ENCODE measurements at regions not wholly inside any gene's neighbourhood (a gene's known extent, or its start where the extent isn't known, plus 50 kb on each side); places are given as distances from the start of the nearest gene placed in this dataset.
"Not testable (repeated sequence)": the region's sequence is repeated elsewhere in the genome, so short reads cannot be mapped to it uniquely, and the experiment has no call there.

- no peak for DNase-seq (ENCODE audit: low read depth in 2 of 2, low spot score in 1 of 2)
Measured at GRCh38 chr15:24733659-24734058, 58.1 kb downstream of the NPAP1 start.

DNA sequence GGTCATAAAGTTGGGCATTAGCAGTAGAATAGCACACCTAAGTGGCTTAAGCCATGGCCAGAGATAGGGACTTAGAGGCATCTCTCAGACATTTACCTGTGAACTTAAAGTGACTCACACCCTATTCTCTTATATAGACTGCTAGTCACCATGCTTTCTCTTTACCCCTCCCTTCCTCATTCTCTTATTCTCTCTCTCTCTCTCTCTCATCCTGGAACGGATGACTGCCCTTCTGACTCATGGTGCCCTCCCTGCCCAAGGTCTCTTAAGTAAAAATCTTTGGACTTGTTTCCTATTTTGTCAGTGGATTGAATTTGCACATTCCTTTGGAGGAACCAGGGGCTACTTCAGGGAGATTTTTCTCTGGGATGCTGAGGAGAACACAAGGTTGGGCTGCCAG is 58.8 kb downstream of the NPAP1 start:
- DNase-seq (ENCODE audit: low read depth in 2 of 2, low spot score in 1 of 2): no peak

- no peak for DNase-seq (ENCODE audit: low read depth in 2 of 2, low spot score in 1 of 2)
Measured at GRCh38 chr15:24745290-24745689, 69.7 kb downstream of the NPAP1 start.

- DNase-seq (ENCODE audit: low read depth in 2 of 2, low spot score in 1 of 2): no peak
Measured at GRCh38 chr15:24746094-24746493, 70.5 kb downstream of the NPAP1 start.

- DNase-seq (ENCODE audit: low read depth in 2 of 2, low spot score in 1 of 2): no peak
Measured at GRCh38 chr15:24747376-24747775, 71.8 kb downstream of the NPAP1 start.

GRCh38 chr15:24748812-24749439 is 73.4 kb downstream of the NPAP1 start:
- no peak for DNase-seq (ENCODE audit: low read depth in 2 of 2, low spot score in 1 of 2)

DNA sequence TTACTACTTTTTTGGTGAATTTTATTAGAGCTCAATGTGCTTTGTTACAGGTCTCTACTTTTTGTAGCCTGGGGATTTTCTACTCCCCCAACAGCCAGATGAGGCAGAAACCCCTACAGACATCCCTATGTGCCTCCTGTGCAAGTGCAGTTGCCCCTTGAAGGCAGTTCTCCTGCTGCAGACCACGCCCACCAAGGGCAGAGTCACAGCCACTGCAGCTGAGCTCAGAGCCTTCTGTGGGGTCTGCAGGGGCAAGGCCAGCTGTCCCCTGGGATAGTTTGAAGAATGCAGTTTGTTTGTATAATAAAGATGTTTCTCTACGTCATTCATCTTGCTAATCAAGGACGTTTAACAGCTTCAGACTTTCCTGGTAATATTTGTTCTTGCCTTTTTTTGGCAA is 76.8 kb downstream of the NPAP1 start:
- no peak for DNase-seq (ENCODE audit: low read depth in 2 of 2, low spot score in 1 of 2)

DNA sequence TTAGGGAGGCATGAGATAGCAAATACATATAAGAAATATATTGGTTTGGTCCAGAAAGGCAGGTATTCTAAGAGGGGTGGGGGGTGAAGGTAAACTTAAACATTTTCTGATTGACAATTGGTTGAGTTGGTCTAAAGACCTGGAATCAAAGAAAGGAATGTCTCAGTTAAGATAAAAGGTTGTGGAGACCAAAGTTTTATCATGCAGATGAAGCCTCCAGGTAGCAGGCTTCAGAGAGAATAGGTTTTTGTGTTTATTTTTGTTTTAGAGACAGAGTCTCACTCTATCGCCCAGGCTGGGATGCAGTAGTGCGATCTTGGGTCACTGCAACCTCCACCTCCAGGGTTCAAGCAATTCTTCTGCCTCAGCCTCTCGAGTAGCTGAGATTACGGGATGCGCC is 80.5 kb downstream of the NPAP1 start:
- DNase-seq (ENCODE audit: low read depth in 2 of 2, low spot score in 1 of 2): no peak

GRCh38 chr15:24760066-24760465 is 84.5 kb downstream of the NPAP1 start:
- DNase-seq (ENCODE audit: low read depth in 2 of 2, low spot score in 1 of 2): no peak

DNA sequence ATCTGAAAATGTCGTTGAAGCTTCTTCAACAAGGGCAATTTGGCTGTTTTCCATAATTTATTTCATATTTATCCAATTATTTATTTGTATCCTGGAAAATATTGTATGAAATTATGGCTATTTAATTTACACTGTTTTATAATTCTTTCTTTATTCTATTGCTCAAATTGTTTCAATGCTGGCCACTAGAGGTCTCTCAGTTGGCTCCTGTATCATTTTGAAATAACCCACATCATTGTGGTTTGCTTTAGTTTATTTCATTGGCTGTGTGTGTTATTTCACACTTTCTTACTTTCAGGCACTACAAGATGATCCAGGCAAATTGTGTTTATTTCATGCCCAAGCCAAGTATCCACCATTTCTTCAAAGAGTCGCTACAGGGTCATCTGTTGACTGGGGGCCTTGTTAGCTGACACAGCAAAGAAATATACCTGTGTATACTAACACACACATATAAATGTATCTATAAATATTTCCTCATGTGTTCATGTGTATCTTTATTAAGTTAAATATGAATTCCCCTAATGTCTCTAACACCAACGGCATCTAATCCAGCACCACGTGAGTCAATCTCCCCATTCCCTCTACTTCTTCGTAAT is 86.2 kb downstream of the NPAP1 start:
- no peak for DNase-seq (ENCODE audit: low read depth in 2 of 2, low spot score in 1 of 2)

- DNase-seq (ENCODE audit: low read depth in 2 of 2, low spot score in 1 of 2): no peak
Measured at GRCh38 chr15:24763891-24764290, 88.3 kb downstream of the NPAP1 start.

- no peak for DNase-seq (ENCODE audit: low read depth in 2 of 2, low spot score in 1 of 2)
Measured at GRCh38 chr15:24764375-24765171, 89.0 kb downstream of the NPAP1 start.

DNA sequence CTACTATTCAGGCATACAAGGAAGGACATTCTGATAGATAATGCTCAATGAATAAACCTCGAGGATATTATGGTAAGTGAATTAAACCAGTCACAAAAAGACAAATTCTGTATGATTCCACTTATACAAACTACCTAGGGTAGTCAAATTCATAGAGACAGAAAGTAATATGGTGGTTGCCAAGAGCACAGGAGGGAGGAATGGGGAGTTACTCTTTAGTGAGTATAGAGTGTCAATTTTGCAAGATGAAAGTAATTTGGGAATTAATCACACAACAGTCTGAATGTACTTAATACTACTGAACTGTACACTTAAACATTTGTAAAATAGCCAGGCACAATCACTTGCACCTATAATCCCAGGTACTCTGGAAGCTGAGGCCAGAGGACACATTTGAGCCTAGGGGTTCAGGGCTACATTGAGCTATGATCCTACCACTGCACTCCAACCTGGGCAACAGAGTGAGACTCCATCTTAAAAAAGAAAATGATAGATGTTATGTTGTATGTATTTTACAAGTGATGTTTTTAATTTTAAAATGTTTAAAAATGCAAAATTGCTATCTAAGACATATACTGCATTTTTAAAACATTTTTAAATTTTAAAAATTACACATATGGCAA is 91.0 kb downstream of the NPAP1 start:
- no peak for DNase-seq (ENCODE audit: low read depth in 2 of 2, low spot score in 1 of 2)

DNA sequence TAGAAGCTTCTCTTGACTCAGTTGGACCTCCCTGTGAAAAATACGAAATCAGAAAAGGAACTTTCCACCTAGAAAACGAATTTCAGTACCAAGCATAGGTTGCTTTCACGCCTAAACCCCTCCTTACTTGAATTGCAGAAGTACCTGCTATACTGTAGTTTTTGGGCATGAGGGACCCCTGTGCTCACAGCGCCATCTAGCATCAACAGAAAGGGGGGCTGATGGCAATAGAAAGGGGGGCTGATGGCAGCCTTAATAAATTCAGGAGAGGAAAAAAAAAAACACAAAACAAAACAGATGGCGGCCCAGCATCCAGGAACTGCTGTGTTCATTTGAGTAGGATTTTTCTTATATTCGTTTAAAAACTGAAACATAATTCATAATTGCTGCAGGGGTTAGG is 96.7 kb downstream of the NPAP1 start:
- DNase-seq (ENCODE audit: low read depth in 2 of 2, low spot score in 1 of 2): no peak

DNA sequence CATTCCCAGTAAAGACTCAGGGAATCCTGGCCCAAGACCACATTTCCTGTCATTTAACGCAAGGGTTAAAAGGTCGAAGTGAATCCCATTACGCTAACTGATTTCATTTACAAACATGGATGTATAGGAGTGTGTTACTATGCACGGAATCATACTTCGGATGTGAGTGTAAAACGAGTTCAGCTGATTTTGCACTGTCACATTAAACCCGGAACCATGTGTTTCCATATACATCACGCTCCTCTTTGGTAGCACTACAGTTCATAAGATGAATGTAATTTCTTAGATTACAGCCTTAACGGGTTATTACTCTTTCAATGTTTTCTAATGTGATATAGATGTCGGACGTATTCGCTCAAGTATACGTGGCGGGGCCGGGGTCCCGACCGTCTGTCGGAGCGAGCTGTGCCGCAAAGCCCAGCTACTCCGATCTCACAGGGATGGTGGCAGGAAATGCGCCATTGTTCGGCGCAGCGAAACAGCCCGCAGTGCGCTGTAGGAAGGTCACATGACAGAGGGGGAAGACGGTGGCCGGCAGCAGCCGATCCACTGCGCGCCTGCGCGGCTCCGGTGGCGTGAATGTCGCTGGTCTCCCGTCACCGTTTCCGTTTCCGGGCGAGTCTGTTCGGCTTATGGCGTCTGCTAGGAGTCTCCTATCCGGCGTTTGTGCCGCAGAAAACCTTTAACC is 97.3 kb downstream of the NPAP1 start:
- DNase-seq (ENCODE audit: low read depth in 2 of 2, low spot score in 1 of 2): peak; percentile 4 to 35

- DNase-seq (ENCODE audit: low read depth in 2 of 2, low spot score in 1 of 2): no peak
Measured at GRCh38 chr15:24777307-24777706, 101.7 kb downstream of the NPAP1 start.

DNA sequence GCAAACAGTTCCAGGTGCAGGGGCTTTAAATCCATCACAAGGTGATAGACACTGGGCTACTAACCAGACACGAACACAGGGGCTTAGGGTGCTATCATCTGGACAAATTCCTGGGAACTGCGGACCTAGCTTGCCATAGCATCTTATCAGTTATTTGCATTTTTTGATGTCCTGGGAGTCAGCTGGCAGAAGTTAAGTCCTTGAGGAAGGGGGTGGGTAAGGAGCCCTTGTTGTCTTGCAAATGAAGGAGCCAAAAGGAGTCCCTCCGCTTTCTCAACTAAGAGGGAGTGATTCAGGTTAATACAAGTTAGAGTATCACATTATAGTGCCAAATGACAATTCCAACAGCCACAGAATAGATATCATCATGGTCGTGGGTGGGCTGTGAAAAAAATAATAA is 108.9 kb downstream of the NPAP1 start:
- DNase-seq (ENCODE audit: low read depth in 2 of 2, low spot score in 1 of 2): no peak

DNA sequence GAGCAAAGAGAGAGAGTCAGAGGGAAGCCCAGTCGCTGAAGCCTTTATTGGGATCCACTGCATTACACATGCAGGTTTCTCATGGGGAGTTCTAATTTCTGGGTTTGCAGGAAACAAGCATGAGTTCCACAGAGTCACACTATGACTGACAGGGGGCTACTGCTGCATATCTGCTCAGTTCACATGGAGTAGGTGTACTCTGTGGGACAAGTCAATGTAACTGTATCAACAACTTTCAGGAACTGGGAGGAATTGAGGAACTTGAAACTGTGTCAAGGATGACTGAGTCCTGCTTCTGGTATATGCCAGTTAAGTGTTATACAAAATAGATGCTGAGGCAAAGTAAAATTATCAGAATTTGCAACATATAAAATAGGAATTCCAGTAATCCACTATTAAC is 110.8 kb downstream of the NPAP1 start:
- no peak for DNase-seq (ENCODE audit: low read depth in 2 of 2, low spot score in 1 of 2)

- DNase-seq (ENCODE audit: low read depth in 2 of 2, low spot score in 1 of 2): not testable (repeated sequence)
Measured at GRCh38 chr15:24802624-24803023, 127.0 kb downstream of the NPAP1 start.

- DNase-seq (ENCODE audit: low read depth in 2 of 2, low spot score in 1 of 2): no peak
Measured at GRCh38 chr15:24819680-24820079, 135.1 kb upstream of the SNRPN start.

- no peak for DNase-seq (ENCODE audit: low read depth in 2 of 2, low spot score in 1 of 2)
Measured at GRCh38 chr15:24823473-24823872, 131.3 kb upstream of the SNRPN start.
